ENCODE measurements at regions not wholly inside any gene's neighbourhood (a gene's known extent, or its start where the extent isn't known, plus 50 kb on each side); places are given as distances from the start of the nearest gene placed in this dataset.

- TF ChIP-seq RNF2 (IDR thresholded peaks at IDR 0.05; ENCODE audit: borderline replicate concordance, low read depth) (no peak), RAD21 (conservative IDR thresholded peaks at IDR 0.05 in 1 of 2, IDR thresholded peaks at IDR 0.05 in 1 of 2) (no peak), NPAS2 (CRISPR knock-in tag; IDR thresholded peaks at IDR 0.05; ENCODE audit: borderline replicate concordance) (no peak), ESRRA (IDR thresholded peaks at IDR 0.05; ENCODE audit: borderline replicate concordance, low read length) (no peak)
Observed at GRCh38 chrX:125198546-125198945, 121.1 kb upstream of the TEX13C start (continued).

- Histone ChIP-seq H3K4me1 (peaks cover 9% of the 10 kb centered on the region; the same call in 1 of the 3 replicates), H3K4me3 (no peak overlapping the region), H3K4me2 (peak overlapping the region; percentile 80; the same call in 1 of the 3 replicates), H3K27ac (no peak overlapping the region), H3K9me3 (no peaks in the 10 kb centered on the region)
- TF ChIP-seq NR3C1 (IDR thresholded peaks at IDR 0.05) = no peak
- no peak for TF ChIP-seq JUN (IDR thresholded peaks at IDR 0.05)
- no peak for TF ChIP-seq GATA3 (IDR thresholded peaks at IDR 0.05; ENCODE audit: borderline replicate concordance)
- TF ChIP-seq POLR2A (IDR thresholded peaks at IDR 0.05; ENCODE audit: low read length) = no peak
- no peak for TF ChIP-seq ZFP36 (IDR thresholded peaks at IDR 0.05; ENCODE audit: borderline replicate concordance, partially characterized antibody)
- TF ChIP-seq HES2 (IDR thresholded peaks at IDR 0.05) = no peak
- no peak for TF ChIP-seq RARB (CRISPR knock-in tag; IDR thresholded peaks at IDR 0.05)
- TF ChIP-seq HEYL (CRISPR knock-in tag; IDR thresholded peaks at IDR 0.05) = no peak
- TF ChIP-seq FOSL2 (IDR thresholded peaks at IDR 0.05) = no peak
- no peak for TF ChIP-seq FOSL2 (CRISPR knock-in tag; IDR thresholded peaks at IDR 0.05)
- TF ChIP-seq CTCF (IDR thresholded peaks at IDR 0.05) = no peak
- TF ChIP-seq RFX5 (IDR thresholded peaks at IDR 0.05) = no peak
- TF ChIP-seq CEBPB (IDR thresholded peaks at IDR 0.05) = no peak
- TF ChIP-seq ZC3H11A (IDR thresholded peaks at IDR 0.05) = no peak
- TF ChIP-seq EHF (CRISPR knock-in tag; IDR thresholded peaks at IDR 0.05) = no peak
- ChIA-PET CTCF (no interaction called here), POLR2A (no interaction called here)
- 10% methylated on average over 12 of the region's 33 CpGs for WGBS (ENCODE audit: missing lambda C conversion rate)
- FAIRE-seq (no peak), ATAC-seq (no peak), DNase-seq (ENCODE audit: low read depth in 1 of 2, low spot score in 1 of 2) (no peak)
Observed at GRCh38 chrX:125202591-125203248, 117.0 kb upstream of the TEX13C start.

GRCh38 chrX:125203365-125203736 lies 116.3 kb upstream of the TEX13C start:
- CTCF ChIA-PET = interaction anchor here (0.6 to 1.0 kb wide), 2 partner anchors 10 to 95 kb away, joined by 3 to 4 read pairs; no protein-coding TSS in a partner anchor
- WGBS (ENCODE audit: missing lambda C conversion rate) = 17% methylated on average over 7 of the region's 25 CpGs
- FAIRE-seq = no peak

More at GRCh38 chrX:125203365-125203736, 116.3 kb upstream of the TEX13C start:
- no peak for ATAC-seq
- H3K27ac ChIP-seq = no peak overlapping the region
- peaks cover 9% of the 10 kb centered on the region; the same call in 1 of the 3 replicates for H3K4me1 ChIP-seq
- POLR2A ChIA-PET = interaction anchor here (0.6 kb wide), 1 partner anchor 10 kb away, joined by 7 read pairs; no protein-coding TSS in a partner anchor
- TF ChIP-seq HDAC2 (IDR thresholded peaks at IDR 0.05) (no peak), HES2 (IDR thresholded peaks at IDR 0.05) (no peak), FOXS1 (CRISPR knock-in tag; IDR thresholded peaks at IDR 0.05) (no peak), HEYL (CRISPR knock-in tag; IDR thresholded peaks at IDR 0.05) (no peak), CBX2 (IDR thresholded peaks at IDR 0.05; ENCODE audit: borderline replicate concordance, low read depth) (no peak), CBX8 (IDR thresholded peaks at IDR 0.05) (no peak)
- H3K4me3 ChIP-seq = peak overlapping the region; percentile 54
- peak overlapping the region; percentile 80 for H3K4me2 ChIP-seq
- H3K9me3 ChIP-seq = no peaks in the 10 kb centered on the region
- no peak for DNase-seq (ENCODE audit: low read depth in 1 of 2, low spot score in 1 of 2)

Data from A549 (cell line).